ENCODE measurements at regions not wholly inside any gene's neighbourhood (a gene's known extent, or its start where the extent isn't known, plus 50 kb on each side); places are given as distances from the start of the nearest gene placed in this dataset.

- Histone ChIP-seq H3K4me1 (no peaks in the 10 kb centered on the region), H3K9me3 (no peaks in the 10 kb centered on the region), H3K27me3 (replicated peaks; ENCODE audit: control insufficient read depth, insufficient read depth, low read length) (no peaks in the 10 kb centered on the region), H3K4me3 (ENCODE audit: low read depth, low read length) (no peak overlapping the region), H3K36me3 (ENCODE audit: control insufficient read depth, insufficient read depth, low read length) (no peaks in the 10 kb centered on the region)
- TF ChIP-seq, protein P1, sequence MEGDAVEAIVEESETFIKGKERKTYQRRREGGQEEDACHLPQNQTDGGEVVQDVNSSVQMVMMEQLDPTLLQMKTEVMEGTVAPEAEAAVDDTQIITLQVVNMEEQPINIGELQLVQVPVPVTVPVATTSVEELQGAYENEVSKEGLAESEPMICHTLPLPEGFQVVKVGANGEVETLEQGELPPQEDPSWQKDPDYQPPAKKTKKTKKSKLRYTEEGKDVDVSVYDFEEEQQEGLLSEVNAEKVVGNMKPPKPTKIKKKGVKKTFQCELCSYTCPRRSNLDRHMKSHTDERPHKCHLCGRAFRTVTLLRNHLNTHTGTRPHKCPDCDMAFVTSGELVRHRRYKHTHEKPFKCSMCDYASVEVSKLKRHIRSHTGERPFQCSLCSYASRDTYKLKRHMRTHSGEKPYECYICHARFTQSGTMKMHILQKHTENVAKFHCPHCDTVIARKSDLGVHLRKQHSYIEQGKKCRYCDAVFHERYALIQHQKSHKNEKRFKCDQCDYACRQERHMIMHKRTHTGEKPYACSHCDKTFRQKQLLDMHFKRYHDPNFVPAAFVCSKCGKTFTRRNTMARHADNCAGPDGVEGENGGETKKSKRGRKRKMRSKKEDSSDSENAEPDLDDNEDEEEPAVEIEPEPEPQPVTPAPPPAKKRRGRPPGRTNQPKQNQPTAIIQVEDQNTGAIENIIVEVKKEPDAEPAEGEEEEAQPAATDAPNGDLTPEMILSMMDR (IDR thresholded peaks at IDR 0.05; ENCODE audit: insufficient read depth in 1 of 2, low read depth in 1 of 2, low read length in 1 of 2, severe bottlenecking in 1 of 2, unreplicated experiment in 1 of 2) = no peak
- H3K9me3 Mint-ChIP-seq (ENCODE audit: unreplicated experiment) = no peaks in the 10 kb centered on the region
- no peaks in the 10 kb centered on the region for H3K27me3 Mint-ChIP-seq (ENCODE audit: insufficient read depth, unreplicated experiment)
- no TSS peak for BruUV-seq (replicated peaks)
- no peak overlapping the region for H3K27ac Mint-ChIP-seq (ENCODE audit: unreplicated experiment)
- no peaks in the 10 kb centered on the region for H3K36me3 Mint-ChIP-seq (ENCODE audit: insufficient read depth, unreplicated experiment)
- H3K4me1 Mint-ChIP-seq (ENCODE audit: low read depth, unreplicated experiment) = no peaks in the 10 kb centered on the region
- no peak for DNase-seq
- intact Hi-C loops (cut with micrococcal nuclease; ENCODE audit: unreplicated experiment) = no loop called here
- ChIA-PET CTCF (no interaction called here), POLR2A (no interaction called here)
- H3K4me3 Mint-ChIP-seq (ENCODE audit: unreplicated experiment) = no peak overlapping the region
Observed at GRCh38 chr4:31601793-31602192, 881.6 kb downstream of the PCDH7 start.

- Histone ChIP-seq H3K9me3 (no peaks in the 10 kb centered on the region), H3K27me3 (replicated peaks; ENCODE audit: control insufficient read depth, insufficient read depth, low read length) (no peaks in the 10 kb centered on the region), H3K36me3 (ENCODE audit: control insufficient read depth, insufficient read depth, low read length) (no peaks in the 10 kb centered on the region), H3K4me3 (ENCODE audit: low read depth, low read length) (no peak overlapping the region), H3K4me1 (no peaks in the 10 kb centered on the region)
- H3K4me1 Mint-ChIP-seq (ENCODE audit: low read depth, unreplicated experiment) = no peaks in the 10 kb centered on the region
- intact Hi-C loops (cut with micrococcal nuclease; ENCODE audit: unreplicated experiment) = no loop called here
- no peaks in the 10 kb centered on the region for H3K9me3 Mint-ChIP-seq (ENCODE audit: unreplicated experiment)
- no peak for DNase-seq
- no peaks in the 10 kb centered on the region for H3K27me3 Mint-ChIP-seq (ENCODE audit: insufficient read depth, unreplicated experiment)
- POLR2A ChIA-PET = no interaction called here
- H3K27ac Mint-ChIP-seq (ENCODE audit: unreplicated experiment) = no peak overlapping the region
- TF ChIP-seq, protein P1 (IDR thresholded peaks at IDR 0.05; ENCODE audit: insufficient read depth in 1 of 2, low read depth in 1 of 2, low read length in 1 of 2, severe bottlenecking in 1 of 2, unreplicated experiment in 1 of 2) = no peak
- CTCF ChIA-PET = no interaction called here
- no TSS peak for BruUV-seq (replicated peaks)
- no peak overlapping the region for H3K4me3 Mint-ChIP-seq (ENCODE audit: unreplicated experiment)
- H3K36me3 Mint-ChIP-seq (ENCODE audit: insufficient read depth, unreplicated experiment) = no peaks in the 10 kb centered on the region
Observed at GRCh38 chr4:31613946-31614623, 893.9 kb downstream of the PCDH7 start.

- Mint-ChIP-seq H3K27ac (ENCODE audit: unreplicated experiment) (no peak overlapping the region), H3K9me3 (ENCODE audit: unreplicated experiment) (no peaks in the 10 kb centered on the region), H3K4me3 (ENCODE audit: unreplicated experiment) (no peak overlapping the region), H3K27me3 (ENCODE audit: insufficient read depth, unreplicated experiment) (peaks cover 2% of the 10 kb centered on the region), H3K4me1 (ENCODE audit: low read depth, unreplicated experiment) (no peaks in the 10 kb centered on the region), H3K36me3 (ENCODE audit: insufficient read depth, unreplicated experiment) (no peaks in the 10 kb centered on the region)
- ChIA-PET CTCF (no interaction called here), POLR2A (no interaction called here)
- BruUV-seq (replicated peaks) = no TSS peak
- intact Hi-C loops (cut with micrococcal nuclease; ENCODE audit: unreplicated experiment) = no loop called here
- TF ChIP-seq, protein P1 (IDR thresholded peaks at IDR 0.05; ENCODE audit: insufficient read depth in 1 of 2, low read depth in 1 of 2, low read length in 1 of 2, severe bottlenecking in 1 of 2, unreplicated experiment in 1 of 2) = no peak
- no peak overlapping the region for H3K4me3 ChIP-seq (ENCODE audit: low read depth, low read length)
- no peaks in the 10 kb centered on the region for H3K9me3 ChIP-seq
- no peak for DNase-seq
- H3K4me1 ChIP-seq = no peaks in the 10 kb centered on the region
- no peaks in the 10 kb centered on the region for H3K27me3 ChIP-seq (replicated peaks; ENCODE audit: control insufficient read depth, insufficient read depth, low read length)
- no peaks in the 10 kb centered on the region for H3K36me3 ChIP-seq (ENCODE audit: control insufficient read depth, insufficient read depth, low read length)
Observed at GRCh38 chr4:31617667-31618066, 897.5 kb downstream of the PCDH7 start.

Measured in Caco-2 (cell line).